Mesenchymal stem cell (in vitro differentiated cells and primary cell): ENCODE measurements at regions not wholly inside any gene's neighbourhood (a gene's known extent, or its start where the extent isn't known, plus 50 kb on each side); places are given as distances from the start of the nearest gene placed in this dataset.

Experiments used
- DNase-seq: peaks from one replicate; pipeline ENCODE4 v3.0.0-alpha.2; 2013
- H2AFZ ChIP-seq: one replicate; pipeline ENCODE4 v1.6.1; 2013; ENCODE audit warnings: low read depth, mild to moderate bottlenecking, control low read depth, inconsistent platforms, low read length, moderate library complexity
- H2AK5ac ChIP-seq: 2 replicates; pipeline ENCODE4 v1.6.1; 2013; ENCODE audit warnings: low read length, moderate library complexity, mild to moderate bottlenecking, inconsistent platforms; ENCODE audit not compliant: severe bottlenecking
- H2BK120ac ChIP-seq: one replicate; pipeline ENCODE4 v1.6.1; 2013; ENCODE audit warnings: low read depth, mild to moderate bottlenecking, inconsistent platforms, low read length, moderate library complexity
- H2BK12ac ChIP-seq, 2 experiments: one replicate each; pipeline ENCODE4 v1.6.1; 2013; ENCODE audit warnings: inconsistent platforms in 2 of 2, low read length in 2 of 2, mild to moderate bottlenecking in 2 of 2, moderate library complexity in 2 of 2, control low read depth in 1 of 2
- H2BK15ac ChIP-seq: one replicate; pipeline ENCODE4 v1.6.1; 2013; ENCODE audit warnings: mild to moderate bottlenecking, low read depth, inconsistent platforms; ENCODE audit not compliant: poor library complexity, severe bottlenecking
- H2BK5ac ChIP-seq: 2 replicates; pipeline ENCODE4 v1.6.1; 2013; ENCODE audit warnings: low read depth, mild to moderate bottlenecking, low read length, control low read depth, inconsistent platforms; ENCODE audit not compliant: poor library complexity, severe bottlenecking
- H3K14ac ChIP-seq, 2 experiments: one replicate each; pipeline ENCODE4 v1.6.1; 2013; ENCODE audit warnings: inconsistent platforms in 2 of 2, low read length in 2 of 2, control low read depth in 1 of 2, mild to moderate bottlenecking in 1 of 2, moderate library complexity in 1 of 2
- H3K18ac ChIP-seq, 2 experiments: one replicate each; pipeline ENCODE4 v1.6.1; 2013; ENCODE audit warnings: inconsistent platforms in 2 of 2, low read length in 2 of 2, control low read depth in 1 of 2, low read depth in 1 of 2, mild to moderate bottlenecking in 1 of 2
- H3K23ac ChIP-seq, 2 experiments: one replicate each; pipeline ENCODE4 v1.6.1; 2013; ENCODE audit warnings: inconsistent platforms in 2 of 2, low read length in 2 of 2, mild to moderate bottlenecking in 2 of 2, moderate library complexity in 2 of 2, control low read depth in 1 of 2
- H3K27ac ChIP-seq: 2 replicates; pipeline ENCODE4 v1.5.1; 2013; ENCODE audit warnings: mild to moderate bottlenecking, moderate library complexity, low read length, control low read depth, inconsistent platforms; ENCODE audit not compliant: poor library complexity, severe bottlenecking
- H3K27me3 ChIP-seq, 2 experiments: 2 replicates each; pipeline versions ENCODE4 v1.6.1 to v1.7.0; 2013; ENCODE audit warnings: low read length in 2 of 2, mild to moderate bottlenecking in 2 of 2, moderate library complexity in 2 of 2, control low read depth in 1 of 2, inconsistent platforms in 1 of 2; ENCODE audit not compliant: control insufficient read depth in 1 of 2, insufficient read depth in 1 of 2
- H3K36me3 ChIP-seq, 2 experiments: 2 replicates each; pipeline versions ENCODE4 v1.6.1 to v1.7.0; 2013; ENCODE audit warnings: low read length in 2 of 2, control low read depth in 1 of 2, inconsistent platforms in 1 of 2, low read depth in 1 of 2, mild to moderate bottlenecking in 1 of 2; ENCODE audit not compliant: insufficient read depth in 2 of 2, control insufficient read depth in 1 of 2
- H3K4ac ChIP-seq, 2 experiments: one replicate each; pipeline ENCODE4 v1.6.1; 2013; ENCODE audit warnings: inconsistent platforms in 2 of 2, low read length in 2 of 2, mild to moderate bottlenecking in 2 of 2, moderate library complexity in 2 of 2, control low read depth in 1 of 2, low read depth in 1 of 2
- H3K4me1 ChIP-seq: 2 replicates; pipeline ENCODE4 v1.6.1; 2013; ENCODE audit warnings: low read depth, low read length, control low read depth; ENCODE audit not compliant: control insufficient read depth, insufficient read depth
- H3K4me2 ChIP-seq: 2 replicates; pipeline ENCODE4 v1.6.1; 2013; ENCODE audit warnings: low read length, mild to moderate bottlenecking, inconsistent platforms; ENCODE audit not compliant: poor library complexity, severe bottlenecking
- H3K4me3 ChIP-seq, 2 experiments: 2 replicates each; pipeline versions ENCODE4 v1.5.1 to v1.7.0; 2013; ENCODE audit warnings: low read length in 2 of 2, mild to moderate bottlenecking in 2 of 2, control low read depth in 1 of 2, low read depth in 1 of 2; ENCODE audit not compliant: insufficient read depth in 1 of 2
- H3K79me1 ChIP-seq: replicated peaks from 2 replicates; pipeline ENCODE4 v1.6.1; 2013; ENCODE audit warnings: mild to moderate bottlenecking, control low read depth, low read length, inconsistent platforms; ENCODE audit not compliant: poor library complexity, severe bottlenecking
- H3K9ac ChIP-seq: 2 replicates; pipeline ENCODE4 v1.7.0; 2013; ENCODE audit warnings: mild to moderate bottlenecking, low read length, moderate library complexity
- H3K9me3 ChIP-seq: 2 replicates; pipeline ENCODE4 v1.7.0; 2013; ENCODE audit warnings: mild to moderate bottlenecking, low read length; ENCODE audit not compliant: control insufficient read depth
- H4K8ac ChIP-seq: one replicate; pipeline ENCODE4 v1.6.1; 2013; ENCODE audit warnings: inconsistent platforms, mild to moderate bottlenecking, low read length, moderate library complexity
- H4K91ac ChIP-seq: one replicate; pipeline ENCODE4 v1.6.1; 2013; ENCODE audit warnings: mild to moderate bottlenecking, low read length, inconsistent platforms
- WGBS: methylation state at CpG from one replicate; pipeline ENCODE4 v1.1.7; 2013; ENCODE audit warnings: mixed read lengths; 5-methylcytosine and 5-hydroxymethylcytosine counted together

GRCh38 chr15:61480295-61480694, 251.2 kb upstream of the RORA start:
- H3K79me1 ChIP-seq = no peaks in the 10 kb centered on the region
- no peak overlapping the region for H3K18ac ChIP-seq
- no peak overlapping the region for H3K23ac ChIP-seq
- no peak overlapping the region for H2BK12ac ChIP-seq
- H2BK5ac ChIP-seq = no peak overlapping the region
- H3K4me1 ChIP-seq = no peaks in the 10 kb centered on the region
- H2AK5ac ChIP-seq = no peak overlapping the region
- no peaks in the 10 kb centered on the region for H3K27me3 ChIP-seq
- H3K14ac ChIP-seq = no peak overlapping the region
- H3K4me3 ChIP-seq = no peak overlapping the region
- H3K9me3 ChIP-seq = no peaks in the 10 kb centered on the region
- no peak for DNase-seq
- H2BK15ac ChIP-seq = no peak overlapping the region
- no peak overlapping the region for H3K4me2 ChIP-seq
- no peak overlapping the region for H3K4ac ChIP-seq
- 90% methylated on average over 5 of the region's 5 CpGs for WGBS
- H3K36me3 ChIP-seq = no peaks in the 10 kb centered on the region
- no peak overlapping the region for H3K27ac ChIP-seq
- no peak overlapping the region for H3K9ac ChIP-seq
- H2BK120ac ChIP-seq = no peak overlapping the region
- no peak overlapping the region for H4K8ac ChIP-seq
- no peak overlapping the region for H2AFZ ChIP-seq
- no peak overlapping the region for H4K91ac ChIP-seq

- Histone ChIP-seq H3K9ac (no peak overlapping the region), H2AK5ac (no peak overlapping the region), H3K27ac (no peak overlapping the region), H3K14ac (no peak overlapping the region), H3K18ac (no peak overlapping the region), H2BK12ac (no peak overlapping the region), H3K9me3 (no peaks in the 10 kb centered on the region), H2BK15ac (no peak overlapping the region), H4K91ac (no peak overlapping the region), H3K4me1 (no peaks in the 10 kb centered on the region), H2AFZ (no peak overlapping the region), H3K4me3 (no peak overlapping the region), H3K4ac (no peak overlapping the region), H3K27me3 (no peaks in the 10 kb centered on the region), H3K79me1 (no peaks in the 10 kb centered on the region), H3K4me2 (no peak overlapping the region), H3K36me3 (no peaks in the 10 kb centered on the region), H2BK5ac (no peak overlapping the region), H3K23ac (no peak overlapping the region), H2BK120ac (no peak overlapping the region), H4K8ac (no peak overlapping the region)
- WGBS = 66% methylated on average over 2 of the region's 2 CpGs
- DNase-seq = peak; percentile 14
Measured at GRCh38 chr15:61479613-61480012, 250.5 kb upstream of the RORA start.

- Histone ChIP-seq H3K36me3 (no peaks in the 10 kb centered on the region), H4K8ac (no peak overlapping the region), H3K9me3 (no peaks in the 10 kb centered on the region), H3K4ac (no peak overlapping the region), H3K4me2 (no peak overlapping the region), H2BK120ac (no peak overlapping the region), H2BK12ac (no peak overlapping the region), H4K91ac (no peak overlapping the region), H2BK5ac (no peak overlapping the region), H2AK5ac (no peak overlapping the region), H3K9ac (no peak overlapping the region), H3K27me3 (no peaks in the 10 kb centered on the region), H3K14ac (no peak overlapping the region), H3K4me1 (no peaks in the 10 kb centered on the region), H2BK15ac (no peak overlapping the region), H3K23ac (no peak overlapping the region), H3K4me3 (no peak overlapping the region), H3K79me1 (no peaks in the 10 kb centered on the region), H3K27ac (no peak overlapping the region), H3K18ac (no peak overlapping the region), H2AFZ (no peak overlapping the region)
- no peak for DNase-seq
- WGBS = 82% methylated on average over 1 of the region's 1 CpG
Measured at GRCh38 chr15:61476741-61477140, 247.6 kb upstream of the RORA start.

- H3K36me3 ChIP-seq = no peaks in the 10 kb centered on the region
- H3K4me3 ChIP-seq = no peak overlapping the region
- no peak overlapping the region for H3K14ac ChIP-seq
- 25% methylated on average over 1 of the region's 1 CpG for WGBS
- H2BK15ac ChIP-seq = no peak overlapping the region
- no peaks in the 10 kb centered on the region for H3K79me1 ChIP-seq
- no peaks in the 10 kb centered on the region for H3K4me1 ChIP-seq
- no peak overlapping the region for H2BK120ac ChIP-seq
- H4K91ac ChIP-seq = no peak overlapping the region
- no peak overlapping the region for H3K23ac ChIP-seq
- DNase-seq = peak; percentile 27
- H3K4ac ChIP-seq = no peak overlapping the region
- H4K8ac ChIP-seq = no peak overlapping the region
- H3K9ac ChIP-seq = no peak overlapping the region
- H3K4me2 ChIP-seq = no peak overlapping the region
- H3K9me3 ChIP-seq = no peaks in the 10 kb centered on the region
- no peak overlapping the region for H2BK12ac ChIP-seq
- H2BK5ac ChIP-seq = no peak overlapping the region
- H3K18ac ChIP-seq = no peak overlapping the region
- H3K27me3 ChIP-seq = no peaks in the 10 kb centered on the region
- H2AFZ ChIP-seq = no peak overlapping the region
- H3K27ac ChIP-seq = no peak overlapping the region
- H2AK5ac ChIP-seq = no peak overlapping the region
Measured at GRCh38 chr15:61474796-61475195, 245.7 kb upstream of the RORA start.
